GM19455 (cell line): ENCODE measurements at regions not wholly inside any gene's neighbourhood (a gene's known extent, or its start where the extent isn't known, plus 50 kb on each side); places are given as distances from the start of the nearest gene placed in this dataset.
"Not testable (repeated sequence)": the region's sequence is repeated elsewhere in the genome, so short reads cannot be mapped to it uniquely, and the experiment has no call there.

Experiments used
- ATAC-seq: cut with Tn5 transposase; IDR thresholded peaks from one replicate; pipeline ENCODE4 v1.9.1; 2021; ENCODE audit not compliant: unreplicated experiment

GRCh38 chr10:63773962-63774361 lies 252.8 kb downstream of the REEP3 start:
- no peak for ATAC-seq

GRCh38 chr10:63780101-63780500 lies 258.9 kb downstream of the REEP3 start:
- ATAC-seq, result no peak

DNA sequence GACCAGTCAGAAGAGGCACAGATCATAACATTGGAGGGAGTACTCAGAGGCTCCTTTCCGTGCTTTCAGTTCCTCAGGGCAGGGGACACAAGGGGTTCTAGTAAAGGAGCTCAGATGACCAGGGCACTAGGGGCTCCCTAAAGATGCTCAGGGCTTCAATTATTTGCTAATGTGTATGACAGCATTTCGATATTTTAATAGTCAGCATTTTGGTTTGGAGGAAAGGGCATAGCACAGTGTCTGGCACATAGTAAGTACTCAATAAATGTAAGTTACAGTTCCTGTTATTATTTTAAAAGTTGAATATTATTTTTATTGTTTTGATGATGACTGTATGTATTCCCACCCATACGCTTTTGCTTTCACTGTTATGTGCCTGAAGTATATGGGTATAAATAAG lies 260.0 kb downstream of the REEP3 start:
- ATAC-seq, result no peak

DNA sequence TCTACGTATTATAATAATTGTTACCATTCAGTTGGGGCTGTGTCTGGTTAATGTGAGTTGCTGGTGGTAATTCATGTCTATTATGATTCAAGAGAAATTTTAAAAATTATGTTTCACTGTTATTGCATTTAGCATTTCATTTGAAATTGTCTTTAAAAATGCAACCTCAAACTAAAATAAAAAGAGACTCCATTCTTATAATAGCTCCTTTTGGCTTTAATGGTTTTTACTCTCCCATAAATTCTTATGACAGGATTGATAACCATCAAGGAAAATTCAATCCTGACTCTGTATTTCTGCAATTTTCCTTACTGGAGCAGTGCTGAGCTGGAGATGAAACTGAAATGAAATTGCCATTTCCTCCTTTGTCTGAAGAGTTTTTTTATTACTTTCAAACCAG lies 262.7 kb downstream of the REEP3 start:
- ATAC-seq, result no peak

GRCh38 chr10:63788152-63788821 lies 267.1 kb downstream of the REEP3 start:
- ATAC-seq, result no peak

DNA sequence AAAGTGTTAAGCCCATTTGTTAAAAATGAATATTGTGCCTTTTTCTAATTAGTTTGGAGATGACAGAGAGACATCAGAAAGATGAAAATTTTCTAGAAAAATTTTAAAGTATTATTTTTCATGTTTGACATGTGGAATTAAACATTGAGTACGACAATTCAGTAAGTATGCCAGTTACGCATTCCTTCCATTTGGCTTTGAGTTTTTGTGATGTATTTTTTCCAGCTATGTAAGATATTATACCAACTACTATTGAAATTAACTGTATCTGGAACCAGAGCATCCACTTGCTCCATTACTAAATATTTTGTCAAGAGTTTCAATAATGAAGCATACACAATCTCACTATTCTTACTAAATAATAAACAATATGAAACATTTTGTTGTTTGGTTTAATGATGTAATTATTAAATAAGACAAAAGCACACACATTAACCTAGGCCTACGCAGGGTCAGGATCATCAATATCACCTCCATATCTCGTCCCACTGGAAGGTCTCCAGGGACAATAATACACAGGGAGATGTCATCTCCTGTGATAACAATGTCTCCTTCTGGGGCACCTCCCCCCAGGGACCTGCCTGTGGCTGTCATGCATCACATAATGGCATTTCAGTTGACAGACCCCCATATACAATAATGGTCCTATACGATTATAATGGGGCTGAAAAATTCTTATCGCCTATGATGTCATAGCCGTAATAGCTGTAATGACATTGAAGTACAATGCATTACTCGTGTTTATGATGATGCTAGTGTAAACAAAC lies 274.1 kb downstream of the REEP3 start:
- ATAC-seq, result no peak

DNA sequence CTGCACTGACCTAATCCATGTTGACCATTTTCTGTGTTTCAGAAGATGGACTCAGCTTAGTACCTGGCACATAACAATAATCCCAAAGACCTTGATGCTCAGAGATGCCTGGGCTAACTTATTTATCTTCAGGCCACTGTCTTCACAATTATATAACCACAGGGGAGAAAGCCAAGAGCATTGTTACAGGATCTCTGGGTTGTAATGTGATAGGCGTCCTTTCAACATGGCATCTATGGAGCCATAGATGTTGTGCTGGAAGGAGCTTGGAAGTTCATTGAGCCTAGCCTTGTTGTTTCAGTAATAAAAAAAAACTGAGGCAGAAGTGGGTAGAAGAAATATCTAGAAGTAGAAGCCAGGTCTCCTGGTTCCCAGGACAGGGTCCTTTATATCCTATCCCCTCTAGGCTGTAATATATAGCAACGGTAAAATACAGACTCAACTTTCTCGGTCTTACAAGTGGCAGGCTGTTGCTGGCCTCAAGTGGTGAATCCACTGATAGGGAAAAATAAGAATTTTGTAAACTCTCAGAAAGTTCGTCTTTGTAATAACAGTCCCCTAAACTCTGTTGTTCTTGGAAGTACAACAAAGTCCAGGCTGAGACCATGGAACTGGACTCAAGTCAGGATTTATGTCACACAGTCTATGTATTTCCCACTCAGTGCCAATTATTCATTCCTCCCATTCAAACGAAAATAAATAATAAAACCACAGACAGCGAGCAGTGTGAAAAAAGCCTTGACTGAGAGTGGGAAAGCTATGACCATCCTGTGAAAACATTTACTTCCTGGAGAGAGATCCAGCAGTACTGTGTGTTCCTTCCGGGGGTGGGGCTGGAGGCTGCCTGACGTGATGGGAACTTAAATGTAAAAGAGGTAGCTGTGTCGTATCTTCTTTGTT lies 277.6 kb downstream of the REEP3 start:
- no peak for ATAC-seq

DNA sequence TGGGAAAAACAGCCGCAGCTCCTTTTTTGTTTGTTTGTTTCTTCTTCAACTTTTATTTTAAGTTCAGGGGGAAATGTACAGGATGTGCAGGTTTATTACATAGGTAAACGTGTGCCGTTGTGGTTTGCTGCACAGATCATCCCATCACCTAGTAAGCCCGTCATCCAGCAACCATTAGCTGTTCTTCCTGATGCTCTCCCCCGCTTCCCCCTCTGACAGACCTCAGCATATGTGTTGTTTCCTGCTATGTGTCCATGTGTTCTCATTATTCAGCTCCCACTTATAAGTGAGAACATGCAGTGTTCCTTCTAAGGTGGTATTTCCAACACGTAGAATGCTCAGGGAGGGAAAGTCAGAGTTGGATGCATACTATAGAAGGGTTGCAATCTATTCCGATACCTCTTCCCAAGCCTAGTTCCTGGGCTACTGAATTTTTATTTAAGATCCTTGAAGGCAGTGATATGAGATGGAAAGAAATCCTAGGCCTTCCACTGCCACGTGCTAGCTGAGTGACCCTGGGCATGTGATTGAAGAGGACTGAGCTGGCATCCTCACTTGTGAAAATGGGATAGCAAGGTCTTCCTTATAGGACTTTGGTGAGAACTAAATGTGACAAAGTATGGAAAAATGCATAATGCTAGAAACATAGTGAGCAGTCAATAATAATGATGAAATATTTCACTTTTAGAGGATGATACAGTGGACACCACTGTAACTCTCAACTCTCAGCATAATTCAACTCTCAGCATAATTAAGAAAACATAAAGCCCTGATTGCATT lies 278.5 kb downstream of the REEP3 start:
- ATAC-seq, result no peak

- ATAC-seq, result no peak
Observed at GRCh38 chr10:63801166-63801565, 280.0 kb downstream of the REEP3 start.

DNA sequence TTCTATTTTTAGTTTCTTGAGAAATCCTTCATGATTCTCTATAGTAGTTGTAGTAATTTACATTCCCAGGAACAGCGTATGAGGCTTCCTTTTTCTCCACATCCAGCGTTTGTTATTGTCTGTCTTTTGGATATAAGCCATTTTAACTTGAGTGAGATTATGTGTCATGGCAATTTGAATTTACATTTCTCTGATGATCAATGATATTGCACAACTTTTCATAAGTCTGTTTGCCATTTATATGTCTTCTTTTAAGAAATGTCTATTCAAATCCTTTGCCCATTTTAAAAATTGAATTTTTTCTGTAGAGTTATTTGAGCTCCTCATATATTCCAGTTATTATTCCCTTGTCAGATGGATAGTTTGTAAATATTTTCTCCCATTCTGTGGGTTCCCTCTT lies 285.1 kb downstream of the REEP3 start:
- no peak for ATAC-seq

DNA sequence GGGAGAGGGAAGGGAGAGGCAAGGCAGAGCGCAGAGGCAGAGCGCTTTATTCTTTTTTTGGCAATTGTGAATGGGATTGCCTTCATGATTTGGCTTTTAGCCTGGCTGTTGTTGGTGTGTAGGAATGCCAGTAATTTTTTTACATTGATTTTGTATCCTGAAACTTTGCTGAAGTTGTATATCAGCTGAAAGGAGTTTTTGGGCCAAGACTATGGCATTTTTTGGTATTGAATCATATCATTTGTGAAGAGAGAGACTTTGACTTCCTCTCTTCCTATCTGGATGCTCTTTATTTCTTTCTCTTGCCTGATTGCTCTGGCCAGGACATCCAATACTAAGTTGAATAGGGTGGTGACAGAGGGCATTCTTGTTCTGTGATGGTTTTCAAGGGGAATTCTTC lies 291.3 kb downstream of the REEP3 start:
- ATAC-seq, result no peak

DNA sequence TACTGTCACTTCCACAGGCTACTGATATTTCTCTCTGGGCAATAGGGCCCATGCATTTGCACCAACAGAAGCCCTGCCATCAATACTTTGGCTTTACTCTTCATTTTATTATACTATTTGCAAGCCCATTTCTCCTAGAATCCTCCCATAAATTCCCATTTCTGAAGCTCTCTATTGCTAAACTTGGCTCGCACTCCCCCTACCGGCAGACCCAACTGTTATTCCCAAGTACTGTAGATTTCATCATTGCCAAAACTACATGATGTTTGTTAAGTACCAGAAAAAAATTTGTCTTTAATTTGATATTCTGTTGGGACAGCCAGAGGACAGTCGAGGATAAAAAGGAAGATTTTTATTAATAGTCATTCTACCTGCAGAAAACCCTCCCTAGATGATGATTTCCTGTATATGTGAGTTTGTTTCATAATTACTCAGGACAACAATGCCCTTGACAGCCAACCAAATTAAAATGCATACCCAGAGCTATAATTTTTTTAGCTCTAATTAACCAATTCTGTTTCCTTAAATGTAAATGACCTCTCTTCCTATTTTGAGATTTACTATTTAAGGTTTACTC lies 298.6 kb downstream of the REEP3 start:
- no peak for ATAC-seq

GRCh38 chr10:63822496-63822895 lies 301.3 kb downstream of the REEP3 start:
- no peak for ATAC-seq

DNA sequence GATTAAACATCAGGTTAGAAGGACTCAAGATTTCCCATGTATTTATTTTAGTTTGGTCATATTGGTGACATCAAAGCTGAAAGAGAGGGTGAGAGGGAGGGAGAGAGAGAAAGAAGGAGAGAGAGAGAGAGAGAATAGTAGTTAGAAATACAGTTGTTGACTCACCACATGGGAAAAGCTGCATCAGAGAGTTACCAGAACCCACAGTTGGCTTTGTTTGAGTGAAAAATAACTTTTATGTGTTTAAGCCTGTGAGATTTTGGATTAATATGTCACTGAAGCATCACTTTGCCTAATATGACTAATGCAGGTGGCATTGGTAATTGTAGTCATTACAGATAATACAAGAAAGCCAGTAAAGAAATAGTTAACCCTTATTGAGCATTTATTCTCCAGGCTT lies 303.9 kb downstream of the REEP3 start:
- ATAC-seq, result no peak

- ATAC-seq, result no peak
Observed at GRCh38 chr10:63825766-63826165, 304.6 kb downstream of the REEP3 start.

DNA sequence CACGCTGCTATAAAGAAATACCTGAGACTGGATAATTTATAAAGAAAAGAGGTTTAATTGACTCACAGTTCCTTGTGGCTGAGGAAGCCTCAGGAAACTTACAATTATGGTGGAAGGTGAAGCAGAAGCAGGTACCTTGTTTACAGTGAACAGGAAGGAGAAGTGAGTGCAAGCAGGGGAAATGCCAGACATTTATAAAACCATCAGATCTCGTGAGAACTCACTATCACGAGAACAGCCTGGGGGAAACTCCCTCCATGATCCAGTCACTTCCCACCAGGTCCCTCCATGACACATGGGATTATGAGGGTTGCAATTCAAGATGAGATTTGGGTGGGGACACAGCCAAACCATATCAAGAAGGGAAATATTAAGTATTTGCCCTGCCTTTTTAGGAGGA lies 305.8 kb downstream of the REEP3 start:
- not testable (repeated sequence) for ATAC-seq

GRCh38 chr10:63829020-63829419 lies 307.8 kb downstream of the REEP3 start:
- no peak for ATAC-seq

DNA sequence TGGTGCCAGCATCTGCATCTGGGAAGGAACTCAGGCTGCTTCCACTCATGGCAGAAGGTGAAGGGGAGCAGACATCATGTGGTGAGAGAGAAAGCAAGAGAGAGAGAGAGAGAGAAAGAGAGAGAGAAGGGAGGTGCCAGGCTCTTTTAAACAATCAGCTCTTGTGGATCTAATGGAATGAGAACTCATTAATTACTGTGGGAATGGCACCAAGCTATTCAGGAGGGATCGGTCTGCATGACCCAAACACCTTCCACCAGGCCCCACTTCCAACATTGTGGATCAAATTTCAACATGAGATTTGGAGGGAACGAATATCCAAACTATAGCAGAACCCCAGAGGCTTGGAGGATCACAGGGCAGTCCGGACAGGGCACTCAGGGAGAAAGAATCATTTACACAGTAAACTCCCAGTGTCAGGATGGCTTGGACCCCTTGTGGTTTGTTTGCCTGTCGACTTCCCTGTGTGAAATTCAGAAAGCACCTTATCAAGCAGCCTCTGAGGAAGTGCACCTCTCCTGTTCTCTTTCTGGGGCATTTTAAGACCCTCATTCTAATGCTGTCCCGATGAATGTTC lies 308.5 kb downstream of the REEP3 start:
- ATAC-seq, result no peak

GRCh38 chr10:63832686-63833085 lies 311.5 kb downstream of the REEP3 start:
- ATAC-seq, result no peak

- ATAC-seq, result no peak
Observed at GRCh38 chr10:63833411-63834060, 312.3 kb downstream of the REEP3 start.
